ENCODE measurements at regions not wholly inside any gene's neighbourhood (a gene's known extent, or its start where the extent isn't known, plus 50 kb on each side); places are given as distances from the start of the nearest gene placed in this dataset.

GRCh38 chr1:82867781-82868180, 1067.0 kb downstream of the ADGRL2 start:
- DNase-seq (ENCODE audit: low spot score): no peak
- CTCF ChIA-PET: no interaction called here
- POLR2A ChIA-PET (ENCODE audit: low non-redundant PET): no interaction called here
- H3K27ac ChIP-seq: no peak overlapping the region
- TF ChIP-seq CTCF (conservative IDR thresholded peaks at IDR 0.05; ENCODE audit: low read depth): no peak

GRCh38 chr1:82861749-82862148, 1061.0 kb downstream of the ADGRL2 start:
- ChIA-PET CTCF (interaction anchor here (0.7 kb wide), 1 partner anchor 470 kb away, joined by 3 read pairs; no protein-coding TSS in a partner anchor), POLR2A (ENCODE audit: low non-redundant PET) (no interaction called here)
- no peak for DNase-seq (ENCODE audit: low spot score)
- TF ChIP-seq CTCF (conservative IDR thresholded peaks at IDR 0.05; ENCODE audit: low read depth): no peak
- H3K27ac ChIP-seq: no peak overlapping the region

- TF ChIP-seq CTCF (conservative IDR thresholded peaks at IDR 0.05; ENCODE audit: low read depth): no peak
- CTCF ChIA-PET: no interaction called here
- H3K27ac ChIP-seq: no peak overlapping the region
- no peak for DNase-seq (ENCODE audit: low spot score)
- POLR2A ChIA-PET (ENCODE audit: low non-redundant PET): no interaction called here
Measured at GRCh38 chr1:82858031-82858430, 1057.3 kb downstream of the ADGRL2 start.

- no peak overlapping the region for H3K27ac ChIP-seq
- DNase-seq (ENCODE audit: low spot score): no peak
- ChIA-PET CTCF (interaction anchor here (0.6 to 0.7 kb wide), 2 partner anchors 74 to 1583 kb away, joined by 3 to 5 read pairs; no protein-coding TSS in a partner anchor), POLR2A (ENCODE audit: low non-redundant PET) (no interaction called here)
- TF ChIP-seq CTCF (conservative IDR thresholded peaks at IDR 0.05; ENCODE audit: low read depth): no peak
Measured at GRCh38 chr1:82849460-82849859, 1048.7 kb downstream of the ADGRL2 start.

- POLR2A ChIA-PET (ENCODE audit: low non-redundant PET): no interaction called here
Measured at GRCh38 chr1:82848043-82848442, 1047.3 kb downstream of the ADGRL2 start.

GRCh38 chr1:82845866-82846265, 1045.1 kb downstream of the ADGRL2 start:
- ChIA-PET CTCF (no interaction called here), POLR2A (ENCODE audit: low non-redundant PET) (no interaction called here)
- TF ChIP-seq CTCF (conservative IDR thresholded peaks at IDR 0.05; ENCODE audit: low read depth): no peak
- no peak overlapping the region for H3K27ac ChIP-seq
- no peak for DNase-seq (ENCODE audit: low spot score)

More at GRCh38 chr1:82848043-82848442, 1047.3 kb downstream of the ADGRL2 start:
- CTCF ChIA-PET: no interaction called here
- no peak overlapping the region for H3K27ac ChIP-seq
- DNase-seq (ENCODE audit: low spot score): no peak
- TF ChIP-seq CTCF (conservative IDR thresholded peaks at IDR 0.05; ENCODE audit: low read depth): no peak
